KMS-11 (cell line): ENCODE measurements at regions not wholly inside any gene's neighbourhood (a gene's known extent, or its start where the extent isn't known, plus 50 kb on each side); places are given as distances from the start of the nearest gene placed in this dataset.

Experiments
- H2AFZ ChIP-seq: fragments of 200-600 bp; sonication (generic); 2 replicates; pipeline ENCODE4 v1.6.1; 2016; ENCODE audit warnings: antibody characterized with exemption, mixed run types, low read depth
- H3K27ac ChIP-seq: fragments of 200-600 bp; sonication (generic); 2 replicates; pipeline ENCODE4 v1.6.1; 2016; ENCODE audit warnings: mild to moderate bottlenecking, mixed run types
- H3K27me3 ChIP-seq: fragments of 200-600 bp; sonication (generic); 2 replicates; pipeline ENCODE4 v1.6.1; 2017; ENCODE audit warnings: mild to moderate bottlenecking, low read depth, mixed run types, moderate library complexity; ENCODE audit not compliant: insufficient read depth
- H3K36me3 ChIP-seq: fragments of 200-600 bp; sonication (generic); 2 replicates; pipeline ENCODE4 v1.6.1; 2017; ENCODE audit warnings: mild to moderate bottlenecking, mixed run types; ENCODE audit not compliant: insufficient read depth
- H3K4me1 ChIP-seq: fragments of 200-600 bp; sonication (generic); 2 replicates; pipeline ENCODE4 v1.6.1; 2016; ENCODE audit warnings: mild to moderate bottlenecking, low read depth, mixed run types; ENCODE audit not compliant: poor library complexity, severe bottlenecking
- H3K4me2 ChIP-seq: fragments of 200-600 bp; sonication (generic); 2 replicates; pipeline ENCODE4 v1.7.0; 2016; ENCODE audit warnings: mild to moderate bottlenecking, mixed run types
- H3K4me3 ChIP-seq: fragments of 200-600 bp; sonication (generic); IDR thresholded peaks from 2 replicates; pipeline ENCODE4 v1.6.1; 2017; ENCODE audit warnings: low read depth, low read length, mixed read lengths; ENCODE audit not compliant: insufficient read depth
- H3K79me2 ChIP-seq: fragments of 200-600 bp; sonication (generic); 2 replicates; pipeline ENCODE4 v1.6.1; 2016; ENCODE audit warnings: low read depth, mixed run types; ENCODE audit not compliant: insufficient read depth
- H3K9ac ChIP-seq: fragments of 200-600 bp; sonication (generic); 2 replicates; pipeline ENCODE4 v1.6.1; 2016; ENCODE audit warnings: mild to moderate bottlenecking, mixed run types
- H4K20me1 ChIP-seq: fragments of 200-600 bp; sonication (generic); 2 replicates; pipeline ENCODE4 v1.6.1; 2016; ENCODE audit warnings: mild to moderate bottlenecking, mixed run types; ENCODE audit not compliant: insufficient read depth
- TF ChIP-seq, protein P1 (sequence below): fragments of 200-600 bp; sonication (generic); conservative IDR thresholded peaks from 2 replicates; pipeline ENCODE4 v1.6.1; 2017; ENCODE audit warnings: low read depth, mild to moderate bottlenecking, antibody characterized with exemption, low read length, moderate library complexity, mixed read lengths

- Histone ChIP-seq H3K27me3 (no peaks in the 10 kb centered on the region), H3K36me3 (no peaks in the 10 kb centered on the region), H3K4me3 (no peak overlapping the region), H3K27ac (no peak overlapping the region), H3K79me2 (no peaks in the 10 kb centered on the region), H3K4me2 (no peak overlapping the region), H3K4me1 (no peaks in the 10 kb centered on the region), H2AFZ (no peak overlapping the region), H4K20me1 (no peaks in the 10 kb centered on the region), H3K9ac (no peak overlapping the region)
- TF ChIP-seq, protein P1, sequence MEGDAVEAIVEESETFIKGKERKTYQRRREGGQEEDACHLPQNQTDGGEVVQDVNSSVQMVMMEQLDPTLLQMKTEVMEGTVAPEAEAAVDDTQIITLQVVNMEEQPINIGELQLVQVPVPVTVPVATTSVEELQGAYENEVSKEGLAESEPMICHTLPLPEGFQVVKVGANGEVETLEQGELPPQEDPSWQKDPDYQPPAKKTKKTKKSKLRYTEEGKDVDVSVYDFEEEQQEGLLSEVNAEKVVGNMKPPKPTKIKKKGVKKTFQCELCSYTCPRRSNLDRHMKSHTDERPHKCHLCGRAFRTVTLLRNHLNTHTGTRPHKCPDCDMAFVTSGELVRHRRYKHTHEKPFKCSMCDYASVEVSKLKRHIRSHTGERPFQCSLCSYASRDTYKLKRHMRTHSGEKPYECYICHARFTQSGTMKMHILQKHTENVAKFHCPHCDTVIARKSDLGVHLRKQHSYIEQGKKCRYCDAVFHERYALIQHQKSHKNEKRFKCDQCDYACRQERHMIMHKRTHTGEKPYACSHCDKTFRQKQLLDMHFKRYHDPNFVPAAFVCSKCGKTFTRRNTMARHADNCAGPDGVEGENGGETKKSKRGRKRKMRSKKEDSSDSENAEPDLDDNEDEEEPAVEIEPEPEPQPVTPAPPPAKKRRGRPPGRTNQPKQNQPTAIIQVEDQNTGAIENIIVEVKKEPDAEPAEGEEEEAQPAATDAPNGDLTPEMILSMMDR = no peak
Observed at GRCh38 chr12:43127886-43128549, 424.0 kb downstream of the ADAMTS20 start.

DNA sequence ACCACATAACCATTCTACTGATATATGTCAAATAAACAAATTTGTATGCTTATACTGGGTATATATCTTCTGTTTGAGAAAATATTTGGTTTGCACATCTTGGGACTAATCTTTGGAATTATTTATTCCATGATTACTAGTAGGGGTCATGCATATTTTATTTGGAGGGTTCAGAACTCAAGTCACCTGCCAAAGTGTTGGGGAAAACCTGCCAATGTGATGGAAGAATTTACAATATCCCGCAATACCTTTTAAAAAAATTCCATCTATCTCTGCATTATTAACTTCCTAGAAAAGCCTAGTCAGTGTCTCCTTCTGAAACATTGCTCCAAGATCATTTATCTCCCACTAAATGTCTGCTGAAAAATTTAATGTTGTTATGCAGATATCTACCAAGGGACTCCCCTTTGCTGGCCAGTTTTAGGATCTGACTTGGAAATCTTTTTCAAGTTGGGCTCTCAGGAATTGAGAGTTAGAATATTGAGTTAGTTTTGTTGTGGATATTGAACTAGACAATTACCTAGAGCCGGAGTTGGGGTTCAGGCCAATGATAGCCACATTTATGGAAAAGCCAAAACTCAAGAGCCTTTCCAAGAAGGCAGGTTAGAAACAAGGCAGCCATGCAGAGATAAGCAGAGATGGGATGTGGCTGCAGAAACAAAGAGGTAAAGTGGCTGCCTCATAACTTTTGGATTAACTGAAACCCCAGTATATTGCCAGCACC, 425.2 kb downstream of the ADAMTS20 start:
- TF ChIP-seq, protein P1 = no peak

DNA sequence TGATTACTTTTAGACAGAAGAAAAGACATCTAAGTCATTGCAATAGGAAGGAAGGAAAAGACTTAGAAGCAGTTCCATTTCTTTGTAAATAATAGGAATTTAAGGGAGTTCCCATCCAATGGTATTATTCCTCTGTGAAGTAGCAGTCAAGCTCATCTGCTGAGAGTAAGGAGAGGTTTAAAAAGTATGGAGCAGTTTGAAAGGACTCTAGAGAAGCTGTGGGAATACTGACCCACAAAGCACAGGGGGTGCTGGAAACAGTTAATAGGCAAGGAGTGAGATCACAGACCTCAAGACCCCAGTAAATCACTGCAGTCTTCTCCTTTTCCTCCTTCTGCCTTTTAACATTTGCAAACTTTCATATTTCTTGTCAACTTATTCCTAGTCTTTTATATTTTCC, 428.5 kb downstream of the ADAMTS20 start:
- H3K79me2 ChIP-seq = no peaks in the 10 kb centered on the region
- H3K4me2 ChIP-seq = no peak overlapping the region
- no peak overlapping the region for H2AFZ ChIP-seq
- H3K4me3 ChIP-seq = no peak overlapping the region
- H3K9ac ChIP-seq = no peak overlapping the region
- no peaks in the 10 kb centered on the region for H3K27me3 ChIP-seq
- TF ChIP-seq, protein P1 = no peak
- H3K27ac ChIP-seq = no peak overlapping the region
- H3K36me3 ChIP-seq = no peaks in the 10 kb centered on the region
- no peaks in the 10 kb centered on the region for H3K4me1 ChIP-seq
- H4K20me1 ChIP-seq = no peaks in the 10 kb centered on the region

More for the DNA sequence above, 425.2 kb downstream of the ADAMTS20 start:
- Histone ChIP-seq H3K27me3 (no peaks in the 10 kb centered on the region), H3K9ac (no peak overlapping the region), H3K36me3 (no peaks in the 10 kb centered on the region), H3K27ac (no peak overlapping the region), H4K20me1 (no peaks in the 10 kb centered on the region), H3K4me1 (no peaks in the 10 kb centered on the region), H3K4me2 (no peak overlapping the region), H3K79me2 (no peaks in the 10 kb centered on the region), H3K4me3 (no peak overlapping the region), H2AFZ (no peak overlapping the region)

DNA sequence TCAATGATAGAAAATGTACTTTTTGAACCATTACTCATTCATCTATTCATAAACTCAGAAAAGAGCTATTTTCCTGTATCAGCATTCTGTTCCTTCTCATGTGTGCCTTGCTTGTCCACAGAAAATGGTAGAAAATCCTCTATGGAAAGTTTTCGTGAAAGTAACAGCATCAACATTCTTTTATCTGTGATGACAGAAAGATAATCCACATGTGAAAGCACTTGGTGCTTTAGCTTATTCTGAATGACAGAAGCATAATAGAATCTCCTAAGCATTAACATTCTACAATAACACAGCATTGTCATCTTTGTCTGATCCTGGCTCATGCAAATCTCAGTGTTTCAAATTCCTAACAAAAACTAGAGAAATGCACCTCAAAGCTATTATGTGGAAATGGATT, 431.9 kb downstream of the ADAMTS20 start:
- Histone ChIP-seq H3K4me2 (no peak overlapping the region), H3K79me2 (no peaks in the 10 kb centered on the region), H3K9ac (no peak overlapping the region), H3K27me3 (no peaks in the 10 kb centered on the region), H3K27ac (no peak overlapping the region), H3K36me3 (no peaks in the 10 kb centered on the region), H4K20me1 (no peaks in the 10 kb centered on the region), H3K4me3 (no peak overlapping the region), H3K4me1 (no peaks in the 10 kb centered on the region), H2AFZ (no peak overlapping the region)
- TF ChIP-seq, protein P1 = no peak
